GM18505 (cell line): ENCODE measurements at regions not wholly inside any gene's neighbourhood (a gene's known extent, or its start where the extent isn't known, plus 50 kb on each side); places are given as distances from the start of the nearest gene placed in this dataset.
"Not testable (repeated sequence)": the region's sequence is repeated elsewhere in the genome, so short reads cannot be mapped to it uniquely, and the experiment has no call there.

ENCODE experiments used
- ATAC-seq: cut with Tn5 transposase; IDR thresholded peaks from one replicate; pipeline ENCODE4 v1.9.1; 2021; ENCODE audit not compliant: unreplicated experiment
- POLR2A ChIP-seq: IDR thresholded peaks from 4 replicates; pipeline ENCODE4 v1.6.1; 2011; ENCODE audit warnings: borderline replicate concordance; ENCODE audit not compliant: insufficient read depth, insufficient read length; ENCODE audit errors: extremely low read depth

- no peak for TF ChIP-seq POLR2A
- ATAC-seq = no peak
Measured at GRCh38 chr10:61028861-61029361, 84.9 kb upstream of the RHOBTB1 start.

- no peak for ATAC-seq
- no peak for TF ChIP-seq POLR2A
Measured at GRCh38 chr10:61024856-61025201, 80.8 kb upstream of the RHOBTB1 start.

GRCh38 chr10:61024151-61024855, 80.3 kb upstream of the RHOBTB1 start:
- TF ChIP-seq POLR2A = no peak
- no peak for ATAC-seq

GRCh38 chr10:61023053-61023452, 79.1 kb upstream of the RHOBTB1 start:
- no peak for ATAC-seq
- no peak for TF ChIP-seq POLR2A

GRCh38 chr10:61021926-61022325, 77.9 kb upstream of the RHOBTB1 start:
- ATAC-seq = no peak
- no peak for TF ChIP-seq POLR2A

- no peak for TF ChIP-seq POLR2A
- no peak for ATAC-seq
Measured at GRCh38 chr10:61020420-61021158, 76.6 kb upstream of the RHOBTB1 start.

GRCh38 chr10:61018146-61018545, 74.2 kb upstream of the RHOBTB1 start:
- TF ChIP-seq POLR2A = no peak
- no peak for ATAC-seq

- no peak for TF ChIP-seq POLR2A
- no peak for ATAC-seq
Measured at GRCh38 chr10:61016630-61017029, 72.6 kb upstream of the RHOBTB1 start.

- no peak for TF ChIP-seq POLR2A
- no peak for ATAC-seq
Measured at GRCh38 chr10:61016007-61016406, 72.0 kb upstream of the RHOBTB1 start.

- ATAC-seq = no peak
- TF ChIP-seq POLR2A = no peak
Measured at GRCh38 chr10:61010863-61011262, 66.9 kb upstream of the RHOBTB1 start.

GRCh38 chr10:61003069-61003468, 59.1 kb upstream of the RHOBTB1 start:
- not testable (repeated sequence) for ATAC-seq

GRCh38 chr10:61001731-61002122, 57.7 kb upstream of the RHOBTB1 start:
- no peak for ATAC-seq
- TF ChIP-seq POLR2A = no peak

- no peak for TF ChIP-seq POLR2A
- no peak for ATAC-seq
Measured at GRCh38 chr10:61000769-61001730, 57.1 kb upstream of the RHOBTB1 start.
